ENCODE measurements at regions not wholly inside any gene's neighbourhood (a gene's known extent, or its start where the extent isn't known, plus 50 kb on each side); places are given as distances from the start of the nearest gene placed in this dataset.

DNA sequence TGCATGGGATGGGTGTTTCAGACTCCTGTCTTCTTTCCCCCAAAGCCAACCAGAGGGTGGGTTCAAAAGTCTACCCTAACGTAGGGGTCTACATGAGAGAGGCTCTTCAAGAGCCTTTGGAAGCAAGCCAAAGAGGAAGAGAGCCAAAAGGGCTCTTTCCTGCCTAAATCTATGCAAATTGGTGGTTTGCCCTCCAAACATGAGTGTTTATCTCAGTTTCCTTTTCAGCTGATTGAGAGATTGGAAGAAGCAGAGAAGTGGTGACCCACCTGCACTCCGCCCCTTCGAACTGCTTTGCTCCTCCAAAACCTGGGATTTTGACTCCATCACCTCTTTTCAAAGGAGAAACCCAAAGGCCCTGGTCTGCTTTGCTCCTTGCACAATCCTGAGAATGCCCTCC is 65.4 kb upstream of the MAF start:
- no peak overlapping the region for H3K4me3 Mint-ChIP-seq
- Histone ChIP-seq H2AFZ (ENCODE audit: insufficient read depth, low read depth, low read length, poor library complexity, severe bottlenecking) (no peak overlapping the region), H3K9ac (ENCODE audit: low read length) (no peak overlapping the region), H3K4me3 (ENCODE audit: control extremely low read depth in 1 of 5, extremely low read depth in 1 of 5, insufficient read depth in 1 of 5, low read depth in 2 of 5, low read length in 4 of 5) (no peak overlapping the region), H3K27me3 (replicated peaks in 1 of 4; ENCODE audit: control extremely low read depth in 1 of 4, control insufficient read depth in 3 of 4, insufficient read depth in 4 of 4, low read length in 3 of 4) (no peaks in the 10 kb centered on the region), H3K4me2 (replicated peaks; ENCODE audit: low read depth, low read length, poor library complexity, severe bottlenecking) (no peak overlapping the region), H3K4me1 (ENCODE audit: control insufficient read depth in 2 of 2, insufficient read depth in 2 of 2, low read length in 2 of 2) (no peaks in the 10 kb centered on the region), H3K27ac (ENCODE audit: low read length in 2 of 2) (no peak overlapping the region), H3K36me3 (replicated peaks in 1 of 2; ENCODE audit: control extremely low read depth in 1 of 2, control insufficient read depth in 1 of 2, extremely low read depth in 1 of 2, insufficient read depth in 2 of 2, low read length in 1 of 2) (no peaks in the 10 kb centered on the region), H4K20me1 (ENCODE audit: control insufficient read depth, insufficient read depth, low read length, poor library complexity, severe bottlenecking) (no peaks in the 10 kb centered on the region), H3K9me3 (ENCODE audit: control extremely low read depth in 1 of 3, control insufficient read depth in 2 of 3, insufficient read depth in 1 of 3, low read length in 2 of 3) (no peaks in the 10 kb centered on the region), H3K79me2 (ENCODE audit: control insufficient read depth, insufficient read depth, low read length) (no peaks in the 10 kb centered on the region)
- DNase-seq (no peak), ATAC-seq (ENCODE audit: low read depth) (no peak)
- intact Hi-C loops (cut with micrococcal nuclease): no loop called here
- H3K9me3 Mint-ChIP-seq (ENCODE audit: insufficient read depth): peaks cover 2% of the 10 kb centered on the region
- ChIA-PET CTCF (no interaction called here), POLR2A (no interaction called here)
- 11% methylated on average over 1 of the region's 3 CpGs for WGBS (ENCODE audit: insufficient coverage)
- H3K4me1 Mint-ChIP-seq: no peaks in the 10 kb centered on the region
- TF ChIP-seq, protein P1, sequence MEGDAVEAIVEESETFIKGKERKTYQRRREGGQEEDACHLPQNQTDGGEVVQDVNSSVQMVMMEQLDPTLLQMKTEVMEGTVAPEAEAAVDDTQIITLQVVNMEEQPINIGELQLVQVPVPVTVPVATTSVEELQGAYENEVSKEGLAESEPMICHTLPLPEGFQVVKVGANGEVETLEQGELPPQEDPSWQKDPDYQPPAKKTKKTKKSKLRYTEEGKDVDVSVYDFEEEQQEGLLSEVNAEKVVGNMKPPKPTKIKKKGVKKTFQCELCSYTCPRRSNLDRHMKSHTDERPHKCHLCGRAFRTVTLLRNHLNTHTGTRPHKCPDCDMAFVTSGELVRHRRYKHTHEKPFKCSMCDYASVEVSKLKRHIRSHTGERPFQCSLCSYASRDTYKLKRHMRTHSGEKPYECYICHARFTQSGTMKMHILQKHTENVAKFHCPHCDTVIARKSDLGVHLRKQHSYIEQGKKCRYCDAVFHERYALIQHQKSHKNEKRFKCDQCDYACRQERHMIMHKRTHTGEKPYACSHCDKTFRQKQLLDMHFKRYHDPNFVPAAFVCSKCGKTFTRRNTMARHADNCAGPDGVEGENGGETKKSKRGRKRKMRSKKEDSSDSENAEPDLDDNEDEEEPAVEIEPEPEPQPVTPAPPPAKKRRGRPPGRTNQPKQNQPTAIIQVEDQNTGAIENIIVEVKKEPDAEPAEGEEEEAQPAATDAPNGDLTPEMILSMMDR (IDR thresholded peaks at IDR 0.05): no peak
- no peak for TF ChIP-seq EZH2 (IDR thresholded peaks at IDR 0.05; ENCODE audit: borderline replicate concordance, insufficient read depth, low read depth, low read length, poor library complexity, severe bottlenecking)
- H3K27me3 Mint-ChIP-seq: peaks cover 8% of the 10 kb centered on the region
- no peak overlapping the region for H3K27ac Mint-ChIP-seq

DNA sequence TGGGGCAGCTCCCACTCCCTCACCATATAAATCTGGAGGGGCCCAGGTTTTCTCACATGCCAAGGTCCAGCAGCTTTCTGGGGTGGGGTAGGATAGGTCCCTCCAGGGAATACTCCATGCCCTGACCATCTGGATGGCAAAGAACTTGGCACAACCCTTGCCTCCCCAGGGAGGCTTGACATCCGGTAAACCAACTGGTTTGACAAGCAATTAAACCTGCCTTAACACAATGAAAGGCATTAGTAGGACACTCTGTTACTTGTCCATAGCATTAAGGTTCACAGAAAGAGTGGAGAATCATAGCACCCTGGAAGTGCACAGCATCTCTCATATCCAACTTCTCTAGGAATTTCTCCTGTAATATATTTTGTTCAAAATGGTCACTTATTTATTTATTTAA is 63.9 kb upstream of the MAF start:
- Mint-ChIP-seq H3K27me3 (peaks cover 8% of the 10 kb centered on the region), H3K27ac (no peak overlapping the region), H3K4me1 (no peaks in the 10 kb centered on the region), H3K4me3 (no peak overlapping the region), H3K9me3 (ENCODE audit: insufficient read depth) (peaks cover 2% of the 10 kb centered on the region)
- H3K4me2 ChIP-seq (replicated peaks; ENCODE audit: low read depth, low read length, poor library complexity, severe bottlenecking): no peak overlapping the region
- ChIA-PET POLR2A (no interaction called here), CTCF (interaction anchor here (0.5 kb wide), 1 partner anchor 61 kb away, joined by 3 read pairs; no protein-coding TSS in a partner anchor)
- H3K79me2 ChIP-seq (ENCODE audit: control insufficient read depth, insufficient read depth, low read length): no peaks in the 10 kb centered on the region
- no peaks in the 10 kb centered on the region for H4K20me1 ChIP-seq (ENCODE audit: control insufficient read depth, insufficient read depth, low read length, poor library complexity, severe bottlenecking)
- H3K27ac ChIP-seq (ENCODE audit: low read length in 2 of 2): no peak overlapping the region
- WGBS (ENCODE audit: insufficient coverage): 89% methylated on average over 1 of the region's 1 CpG
- no peak overlapping the region for H3K9ac ChIP-seq (ENCODE audit: low read length)
- no peak overlapping the region for H2AFZ ChIP-seq (ENCODE audit: insufficient read depth, low read depth, low read length, poor library complexity, severe bottlenecking)
- intact Hi-C loops (cut with micrococcal nuclease): no loop called here
- no peak for DNase-seq
- H3K9me3 ChIP-seq (ENCODE audit: control extremely low read depth in 1 of 3, control insufficient read depth in 2 of 3, insufficient read depth in 1 of 3, low read length in 2 of 3): no peaks in the 10 kb centered on the region
- H3K36me3 ChIP-seq (replicated peaks in 1 of 2; ENCODE audit: control extremely low read depth in 1 of 2, control insufficient read depth in 1 of 2, extremely low read depth in 1 of 2, insufficient read depth in 2 of 2, low read length in 1 of 2): no peaks in the 10 kb centered on the region
- H3K4me3 ChIP-seq (ENCODE audit: control extremely low read depth in 1 of 5, extremely low read depth in 1 of 5, insufficient read depth in 1 of 5, low read depth in 2 of 5, low read length in 4 of 5): no peak overlapping the region
- TF ChIP-seq, protein P1 (IDR thresholded peaks at IDR 0.05): no peak
- TF ChIP-seq EZH2 (IDR thresholded peaks at IDR 0.05; ENCODE audit: borderline replicate concordance, insufficient read depth, low read depth, low read length, poor library complexity, severe bottlenecking): no peak
- H3K4me1 ChIP-seq (ENCODE audit: control insufficient read depth in 2 of 2, insufficient read depth in 2 of 2, low read length in 2 of 2): no peaks in the 10 kb centered on the region
- no peak for ATAC-seq (ENCODE audit: low read depth)
- no peaks in the 10 kb centered on the region for H3K27me3 ChIP-seq (replicated peaks in 1 of 4; ENCODE audit: control extremely low read depth in 1 of 4, control insufficient read depth in 3 of 4, insufficient read depth in 4 of 4, low read length in 3 of 4)
